SK-N-MC (cell line): ENCODE measurements at regions not wholly inside any gene's neighbourhood (a gene's known extent, or its start where the extent isn't known, plus 50 kb on each side); places are given as distances from the start of the nearest gene placed in this dataset.

Experiments
- EZH2 ChIP-seq: fragments of 200-600 bp; sonication (generic); IDR thresholded peaks from one replicate; pipeline ENCODE4 v1.6.1; 2017; ENCODE audit warnings: antibody characterized with exemption
- FOXP2 ChIP-seq: optimal IDR thresholded peaks from 2 replicates; pipeline ENCODE3; 2011; ENCODE audit warnings: mild to moderate bottlenecking, moderate library complexity; ENCODE audit not compliant: insufficient read depth; ENCODE audit errors: extremely low read length, control extremely low read depth
- POLR2AphosphoS5 ChIP-seq: IDR thresholded peaks from 2 replicates; pipeline ENCODE4 v1.6.1; 2012; ENCODE audit warnings: mild to moderate bottlenecking, low read depth, low read length, borderline replicate concordance

- no peak for TF ChIP-seq POLR2AphosphoS5
- TF ChIP-seq EZH2, result no peak
- no peak for TF ChIP-seq FOXP2
Observed at GRCh38 chr10:9682802-9683201, 1334.9 kb upstream of the CELF2 start.
